NB4 (cell line): ENCODE measurements at regions not wholly inside any gene's neighbourhood (a gene's known extent, or its start where the extent isn't known, plus 50 kb on each side); places are given as distances from the start of the nearest gene placed in this dataset.

ENCODE experiments used
- CTCF ChIP-seq: IDR thresholded peaks from one replicate; pipeline ENCODE4 v1.5.1; 2012; ENCODE audit warnings: low read depth, low read length
- MAX ChIP-seq: IDR thresholded peaks from 2 replicates; pipeline ENCODE4 v1.6.1; 2011; ENCODE audit warnings: low read depth, low read length
- POLR2A ChIP-seq: IDR thresholded peaks from 2 replicates; pipeline ENCODE4 v1.6.1; 2011; ENCODE audit warnings: mild to moderate bottlenecking; ENCODE audit not compliant: insufficient read length; ENCODE audit errors: extremely low read depth

GRCh38 chr10:130459011-130459410 lies 322.8 kb downstream of the GLRX3 start:
- TF ChIP-seq CTCF, result no peak
- TF ChIP-seq POLR2A, result no peak
- no peak for TF ChIP-seq MAX
